ENCODE measurements at regions not wholly inside any gene's neighbourhood (a gene's known extent, or its start where the extent isn't known, plus 50 kb on each side); places are given as distances from the start of the nearest gene placed in this dataset.

DNA sequence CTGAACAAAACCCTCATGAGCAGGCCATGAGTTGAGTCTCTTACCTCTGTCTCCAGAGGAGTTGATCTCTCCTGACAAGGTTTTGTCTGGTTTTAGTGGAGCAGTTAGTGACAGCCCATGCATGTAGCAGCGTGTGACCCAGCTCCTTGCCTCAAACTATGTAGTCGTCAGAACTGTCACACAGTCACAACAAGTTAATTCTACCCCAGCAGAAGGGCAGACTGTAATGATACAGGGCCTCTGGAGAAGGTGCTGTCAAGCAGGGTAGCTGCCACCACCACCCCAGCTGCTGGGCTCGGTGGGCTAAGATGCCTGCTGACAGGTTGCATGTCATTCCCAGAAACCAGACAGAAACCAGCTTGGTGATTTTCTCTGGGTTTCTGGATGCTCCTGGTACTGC lies 194.5 kb downstream of the PSAT1 start:
- DNase-seq (ENCODE audit: low read depth in 1 of 2, low spot score in 1 of 2) = no peak

DNA sequence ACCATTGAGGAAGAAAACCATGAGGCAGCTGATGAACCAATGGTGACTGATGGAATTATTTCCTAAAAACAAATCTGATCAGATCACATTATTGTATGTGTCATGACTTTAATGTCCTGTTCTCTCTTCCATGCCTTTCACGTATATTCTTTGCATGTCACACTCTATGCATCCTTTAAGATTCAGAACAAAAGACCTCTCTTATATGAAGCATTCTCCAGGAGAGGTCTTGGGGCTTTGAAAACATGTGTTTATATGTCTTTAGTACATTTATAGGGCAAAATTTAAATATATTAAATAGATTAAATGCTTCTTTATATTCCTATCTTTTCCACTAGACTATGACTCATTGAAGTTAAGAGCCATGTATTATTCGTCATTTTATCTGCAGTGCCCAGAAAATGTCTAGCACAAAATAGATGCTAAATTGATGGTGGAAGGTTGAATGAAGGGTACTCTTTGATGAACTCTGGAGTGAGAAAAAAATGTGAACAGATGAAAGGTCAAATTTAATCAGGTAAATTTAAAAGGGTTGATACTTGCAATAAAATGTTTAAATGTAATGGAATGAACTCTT lies 196.3 kb downstream of the PSAT1 start:
- DNase-seq (ENCODE audit: low read depth in 1 of 2, low spot score in 1 of 2) = no peak

DNA sequence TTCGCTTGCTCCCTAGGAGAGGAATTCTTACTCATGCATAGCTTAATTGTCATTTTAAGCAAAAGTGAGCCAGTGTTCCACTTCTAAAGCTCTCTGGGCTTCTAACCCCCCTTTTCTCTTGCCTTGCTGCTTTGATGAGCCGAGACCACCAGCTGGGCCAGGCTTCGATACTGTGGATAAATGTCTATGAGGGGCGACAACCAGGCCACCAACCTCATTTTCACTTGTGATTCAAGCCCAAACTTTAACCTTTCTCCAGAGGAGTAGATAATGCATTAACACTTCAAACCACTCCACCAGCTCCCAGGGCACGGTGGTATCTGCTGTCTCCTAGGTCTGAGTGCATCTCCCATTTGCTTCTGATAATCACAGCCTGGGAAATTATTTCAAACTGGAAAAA lies 205.6 kb downstream of the PSAT1 start:
- no peak for DNase-seq (ENCODE audit: low read depth in 1 of 2, low spot score in 1 of 2)

DNA sequence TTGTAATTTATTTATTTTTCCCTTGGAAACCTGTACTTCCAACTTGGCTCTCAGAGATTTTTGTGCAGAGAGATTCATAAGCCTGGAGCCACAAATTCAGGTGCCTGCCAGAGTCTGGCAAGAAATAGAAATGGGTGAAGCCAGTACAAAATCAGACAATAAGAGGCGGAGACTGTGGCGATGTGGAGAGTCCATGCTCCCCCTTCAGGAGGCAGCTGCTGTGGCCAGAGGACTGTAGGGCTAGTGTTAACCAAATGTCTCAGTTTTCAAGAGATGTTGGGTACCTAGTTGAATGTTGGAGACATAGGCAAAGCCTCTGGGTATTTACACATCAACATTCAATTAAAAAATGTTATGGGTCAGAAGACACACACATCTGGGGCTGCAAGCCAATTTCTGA lies 208.6 kb downstream of the PSAT1 start:
- DNase-seq (ENCODE audit: low read depth in 1 of 2, low spot score in 1 of 2) = no peak

DNA sequence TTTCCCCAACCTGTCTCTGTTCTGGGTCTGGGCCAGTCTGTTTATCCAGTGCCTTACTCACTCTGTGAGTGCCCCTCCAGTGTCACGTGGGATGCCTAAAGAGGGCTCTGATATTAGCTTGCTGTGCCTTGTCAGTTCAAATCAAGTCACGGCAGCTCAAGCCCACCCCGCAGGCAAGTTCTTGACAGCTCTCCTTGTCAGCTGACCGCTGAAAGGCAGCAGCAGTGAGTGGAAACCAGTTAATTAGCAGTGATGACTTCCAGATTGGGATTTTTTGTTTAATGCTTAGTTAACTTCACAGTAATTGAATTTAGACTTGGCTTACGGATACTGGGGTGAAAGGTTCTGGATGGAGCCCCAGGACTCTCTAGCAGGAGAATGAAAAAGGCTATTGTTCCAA lies 210.1 kb downstream of the PSAT1 start:
- no peak for DNase-seq (ENCODE audit: low read depth in 1 of 2, low spot score in 1 of 2)

DNA sequence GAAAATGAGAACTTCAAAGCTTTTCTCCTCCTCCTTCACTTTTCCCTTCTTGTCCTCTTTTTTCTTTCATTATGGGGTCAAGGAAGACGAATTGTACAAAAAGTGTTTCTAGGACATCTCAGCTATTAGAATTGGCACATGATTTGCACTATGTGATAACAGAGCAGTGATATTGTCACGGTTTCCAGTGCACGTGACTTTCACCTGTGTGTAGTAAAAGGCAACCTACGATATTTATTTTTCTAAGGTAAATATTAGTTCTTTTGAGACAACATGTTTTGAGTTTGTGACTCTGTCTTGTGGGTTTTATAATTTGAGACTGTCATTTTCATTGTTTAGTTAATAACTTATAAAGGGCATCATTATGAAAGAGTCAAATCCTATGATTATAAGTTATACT lies 213.1 kb downstream of the PSAT1 start:
- no peak for DNase-seq (ENCODE audit: low read depth in 1 of 2, low spot score in 1 of 2)

DNA sequence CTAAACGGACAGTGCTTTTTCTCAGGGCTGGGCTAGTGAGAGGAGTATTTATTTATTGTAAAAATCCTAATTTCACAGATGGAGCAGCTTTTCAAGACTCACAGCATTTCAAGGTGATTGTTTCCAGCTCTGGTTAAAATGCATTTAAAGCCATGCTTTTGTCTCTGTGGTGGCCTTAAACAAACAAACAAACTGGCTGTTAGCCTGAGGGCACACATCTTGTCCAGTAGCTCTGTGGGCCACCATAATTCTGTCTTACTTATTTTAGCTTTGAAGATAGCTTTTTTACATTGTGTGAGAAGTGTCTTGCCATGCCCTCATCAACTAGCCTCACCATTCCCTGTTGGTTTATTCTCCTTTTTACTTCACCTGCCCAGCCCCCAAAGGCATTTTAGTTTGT lies 218.2 kb downstream of the PSAT1 start:
- DNase-seq (ENCODE audit: low read depth in 1 of 2, low spot score in 1 of 2) = no peak

DNA sequence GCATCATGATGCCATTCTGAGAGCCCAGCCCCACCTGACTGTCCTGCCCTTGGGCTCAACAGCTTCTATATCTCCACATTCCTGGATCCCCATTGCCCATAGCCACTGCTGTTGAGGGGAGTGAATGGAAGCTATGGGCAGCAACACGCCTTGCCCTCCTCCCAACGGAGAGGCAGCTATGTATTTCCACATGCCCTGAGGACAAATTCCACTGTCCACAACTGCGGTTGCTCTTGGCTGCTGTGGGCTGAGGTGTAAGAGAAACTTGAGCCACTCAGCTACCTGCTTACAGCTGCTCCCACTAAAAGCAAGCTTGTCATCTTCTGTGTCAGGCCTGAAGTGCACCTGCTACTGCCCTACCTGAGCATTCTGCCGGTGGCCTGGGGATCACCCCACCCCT lies 222.9 kb downstream of the PSAT1 start:
- DNase-seq (ENCODE audit: low read depth in 1 of 2, low spot score in 1 of 2) = no peak

DNA sequence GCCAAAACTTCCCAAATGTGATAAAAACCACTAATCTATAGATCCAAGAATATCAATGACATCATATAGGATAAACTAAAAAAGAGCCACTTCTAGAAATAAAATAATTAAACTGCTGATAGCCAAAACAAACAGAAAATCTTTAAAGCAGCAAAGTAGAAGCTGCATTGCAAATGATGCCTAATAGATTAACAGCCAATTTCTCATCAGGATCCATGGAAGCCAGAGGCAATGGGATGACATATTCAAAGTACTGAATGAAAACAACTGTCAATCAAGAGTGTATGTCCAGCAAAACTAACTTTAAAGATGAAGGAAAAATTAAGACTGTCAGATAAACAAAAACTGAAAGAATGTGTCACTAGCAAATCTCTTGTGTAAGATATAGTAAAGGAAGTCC lies 224.8 kb downstream of the PSAT1 start:
- no peak for DNase-seq (ENCODE audit: low read depth in 1 of 2, low spot score in 1 of 2)

DNA sequence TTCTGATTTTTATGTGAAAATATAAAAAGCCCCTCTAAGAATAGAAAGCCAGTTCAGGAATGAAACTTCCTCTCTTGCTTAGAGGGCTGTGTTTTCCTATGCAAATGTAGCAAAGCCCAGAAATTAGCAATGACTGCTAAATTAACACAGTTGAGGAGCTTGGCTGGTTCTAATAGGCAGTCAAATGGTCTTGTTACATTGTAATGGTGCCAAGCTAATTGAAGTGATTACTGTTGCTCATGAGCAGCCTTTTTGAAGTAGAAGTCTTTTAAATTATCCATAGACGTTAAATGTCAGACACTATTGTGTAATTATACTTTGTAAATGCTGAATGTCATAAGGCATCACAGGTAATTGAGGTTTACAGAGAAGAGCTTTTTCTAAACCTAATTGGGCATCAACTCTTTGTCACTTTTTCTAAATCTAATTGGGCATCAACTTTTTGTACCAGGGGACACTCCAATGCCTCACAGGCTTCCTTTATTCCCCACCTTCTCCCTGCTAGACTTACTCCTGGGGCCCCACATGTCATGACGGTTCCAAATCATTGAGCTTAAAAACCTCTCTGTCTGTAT lies 229.1 kb downstream of the PSAT1 start:
- DNase-seq (ENCODE audit: low read depth in 1 of 2, low spot score in 1 of 2) = no peak

DNA sequence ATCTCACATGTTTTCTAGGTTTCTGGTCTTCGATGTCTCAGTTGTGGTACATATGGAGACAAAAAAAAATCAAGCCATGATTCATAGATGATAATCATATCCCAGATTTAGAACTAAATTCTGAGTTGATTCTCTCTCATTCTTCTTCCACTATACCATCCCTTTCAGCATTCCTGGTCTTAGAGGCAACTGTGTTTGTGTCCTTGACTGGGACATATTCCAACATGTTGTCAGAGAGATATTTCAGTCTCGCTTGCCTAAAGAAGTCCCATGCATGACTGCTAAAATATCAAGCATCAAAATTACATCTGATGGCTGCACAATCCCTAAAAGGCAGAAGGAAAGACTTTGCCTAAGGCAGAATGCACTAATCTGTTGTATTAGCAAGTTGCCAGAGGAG lies 236.6 kb downstream of the PSAT1 start:
- no peak for DNase-seq (ENCODE audit: low read depth in 1 of 2, low spot score in 1 of 2)

DNA sequence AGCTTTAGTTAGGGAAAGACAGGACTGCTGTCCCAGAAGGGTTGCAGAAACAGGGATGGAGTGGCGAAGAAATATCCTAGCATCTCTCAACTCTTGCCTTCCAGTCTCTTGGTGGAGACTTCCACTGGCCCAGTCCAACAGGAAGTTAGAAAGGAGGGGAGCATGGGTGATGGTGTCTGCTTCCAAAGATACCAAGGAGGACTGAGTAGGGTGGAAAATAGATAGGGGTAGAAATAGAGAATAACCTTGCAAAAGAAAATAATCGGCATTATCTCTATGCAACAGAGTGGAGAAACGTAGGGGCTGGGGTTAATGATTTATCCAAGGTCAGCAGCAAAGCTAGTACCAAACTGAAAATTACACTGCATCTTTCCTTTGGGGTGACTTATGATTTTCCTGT lies 242.3 kb downstream of the PSAT1 start:
- no peak for DNase-seq (ENCODE audit: low read depth in 1 of 2, low spot score in 1 of 2)

DNA sequence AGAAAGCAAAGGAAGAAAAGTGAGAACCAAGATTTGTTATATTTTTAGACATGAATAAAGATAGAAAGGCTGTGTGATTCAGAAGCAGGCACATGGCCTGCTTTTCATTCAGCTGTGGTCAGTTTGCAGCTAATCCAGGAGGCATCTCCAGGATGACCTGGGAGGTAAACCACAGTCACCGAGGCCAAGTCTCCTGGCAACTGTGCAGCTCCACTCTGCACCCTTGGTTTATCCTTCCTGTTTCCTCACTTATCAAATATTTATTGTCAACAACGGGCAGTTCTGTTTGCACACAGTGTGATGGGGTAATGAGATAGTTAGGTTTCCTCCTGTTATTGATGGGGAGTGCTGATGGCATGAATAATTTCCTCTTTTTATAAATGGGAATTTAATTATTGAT lies 243.0 kb downstream of the PSAT1 start:
- no peak for DNase-seq (ENCODE audit: low read depth in 1 of 2, low spot score in 1 of 2)

DNA sequence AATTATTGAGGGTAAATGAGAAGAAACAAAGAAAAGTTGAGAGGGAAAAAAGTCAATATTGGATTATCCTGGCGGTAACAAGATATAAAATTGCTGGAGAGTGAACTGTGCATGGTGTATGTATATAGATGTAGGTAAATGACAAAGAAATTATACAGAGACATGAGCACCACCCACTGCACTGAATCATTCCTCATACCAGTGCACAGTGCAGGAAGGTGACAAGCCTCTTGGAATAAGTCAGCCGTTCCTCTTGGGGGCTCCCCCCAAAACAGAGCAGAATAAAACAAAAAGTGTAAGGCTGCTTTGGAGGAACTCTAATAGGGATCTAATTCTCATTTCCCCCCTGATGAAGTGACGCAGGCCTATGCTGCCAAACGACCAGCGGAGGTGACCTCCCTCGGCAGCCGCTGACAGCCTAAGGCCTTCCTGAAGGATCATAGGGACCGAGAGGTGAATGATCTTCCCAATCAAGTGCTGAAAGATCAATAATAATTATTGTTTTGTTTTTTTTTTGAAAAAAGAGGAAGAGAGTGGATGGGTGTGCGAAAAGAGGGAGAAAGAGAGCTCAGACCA lies 245.0 kb downstream of the PSAT1 start:
- DNase-seq (ENCODE audit: low read depth in 1 of 2, low spot score in 1 of 2) = no peak

DNA sequence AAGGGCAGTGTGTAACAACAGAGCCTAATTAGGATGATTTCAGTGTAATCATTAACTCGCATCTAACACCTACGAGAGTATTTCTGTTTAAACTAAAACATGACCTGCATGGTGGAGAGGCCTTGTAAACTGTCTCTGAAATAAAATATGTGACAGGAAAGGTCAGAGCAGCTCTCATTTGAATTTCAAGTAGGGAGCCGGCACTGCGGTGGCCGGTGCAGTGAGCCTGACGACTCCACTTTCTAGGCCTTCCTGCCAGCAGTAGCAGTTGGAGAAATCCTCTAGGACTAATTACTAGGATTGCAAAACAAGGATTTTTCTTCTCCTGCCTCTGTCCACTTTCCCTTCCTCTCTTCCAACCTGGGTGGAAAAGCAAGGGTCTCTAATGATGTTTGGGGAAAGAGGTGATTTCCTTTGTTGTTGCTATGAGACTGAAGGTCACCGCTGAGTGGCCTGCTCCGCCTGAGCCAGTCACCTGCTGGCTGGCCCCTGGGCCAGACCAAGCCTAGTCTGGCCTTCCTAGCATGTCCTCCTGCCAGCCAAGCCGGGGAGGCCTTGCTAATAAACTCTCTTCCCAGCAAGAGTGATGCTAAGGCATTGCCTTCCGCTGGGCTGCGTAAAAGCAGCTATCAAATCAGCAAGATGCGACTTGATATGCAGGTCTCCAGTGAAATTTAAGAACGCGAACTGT lies 245.7 kb downstream of the PSAT1 start:
- DNase-seq (ENCODE audit: low read depth in 1 of 2, low spot score in 1 of 2) = no peak

DNA sequence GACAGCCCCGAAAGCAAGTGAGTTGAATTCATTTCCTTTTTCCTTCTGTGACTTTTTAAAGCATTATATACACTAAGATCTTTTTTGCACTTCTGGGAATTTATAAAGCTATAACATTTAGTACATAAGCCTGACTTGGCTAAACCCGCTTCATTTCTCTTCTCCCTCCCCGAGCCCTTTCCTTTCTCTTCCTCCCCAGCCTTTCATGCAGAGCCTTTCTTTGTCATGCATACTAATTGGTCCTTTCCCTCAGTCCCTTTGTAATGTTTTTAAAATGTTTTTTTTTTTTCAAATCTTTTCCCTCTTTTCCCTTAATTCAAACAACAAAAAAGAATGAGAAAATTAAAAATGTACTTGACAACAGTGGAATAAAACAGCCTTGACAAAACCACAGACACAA lies 246.4 kb downstream of the PSAT1 start:
- no peak for DNase-seq (ENCODE audit: low read depth in 1 of 2, low spot score in 1 of 2)

DNA sequence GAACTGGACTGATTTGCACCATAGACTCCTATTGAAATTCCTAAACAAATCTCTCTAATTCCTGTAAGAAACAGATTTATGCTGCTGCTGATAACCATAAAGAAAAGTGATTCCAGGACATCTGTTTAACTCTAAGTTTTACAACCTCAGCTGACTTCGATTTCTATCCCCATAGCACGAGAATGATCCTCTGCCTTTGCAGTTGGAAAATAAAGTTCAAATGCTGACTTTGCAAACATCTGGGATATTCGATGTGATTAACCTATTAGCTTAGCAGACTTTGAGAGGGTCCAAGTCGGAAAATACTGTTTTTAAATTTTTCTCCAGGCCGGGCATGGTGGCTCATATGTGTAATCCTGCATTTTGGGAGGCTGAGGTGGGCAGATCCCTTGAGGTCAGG lies 247.3 kb downstream of the PSAT1 start:
- DNase-seq (ENCODE audit: low read depth in 1 of 2, low spot score in 1 of 2) = no peak

DNA sequence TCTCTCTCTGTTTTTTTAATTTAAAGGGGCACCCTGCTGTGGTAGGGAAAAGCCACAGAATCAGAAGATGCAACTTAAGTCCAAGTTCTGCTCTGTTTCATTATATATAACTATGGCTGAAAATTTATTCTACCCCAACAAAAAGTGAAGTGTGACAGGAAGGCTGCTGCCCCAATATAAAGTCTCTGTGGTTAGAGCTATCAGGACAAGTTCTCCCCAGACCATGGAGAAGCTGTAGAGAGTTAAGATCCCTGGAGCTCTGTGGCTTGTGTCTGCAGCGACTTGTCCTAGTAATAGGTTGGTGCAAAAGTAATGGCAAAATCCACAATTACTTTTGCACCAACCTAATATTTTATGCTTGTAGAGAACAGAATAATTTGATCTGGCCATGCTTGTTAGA lies 250.9 kb downstream of the PSAT1 start:
- DNase-seq (ENCODE audit: low read depth in 1 of 2, low spot score in 1 of 2) = no peak

DNA sequence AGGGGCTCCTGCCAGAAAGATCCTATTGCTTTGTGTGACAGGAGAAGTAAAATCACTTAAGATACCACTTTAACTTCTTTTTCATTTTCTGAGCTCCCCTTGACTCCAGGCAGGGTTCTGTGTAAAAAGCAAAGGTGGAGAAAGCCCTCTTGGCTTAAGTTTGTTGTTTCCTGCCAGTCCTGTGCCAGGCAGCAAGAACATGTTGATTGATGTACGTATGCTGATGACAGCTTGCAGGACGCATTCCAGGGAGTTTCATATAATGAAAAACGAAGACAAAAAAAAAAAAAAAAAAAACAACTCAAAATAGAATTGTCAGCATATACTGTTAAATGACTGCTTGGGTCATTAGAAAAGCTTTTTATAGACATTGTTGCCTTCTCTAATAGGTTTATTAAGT lies 251.7 kb downstream of the PSAT1 start:
- no peak for DNase-seq (ENCODE audit: low read depth in 1 of 2, low spot score in 1 of 2)

DNA sequence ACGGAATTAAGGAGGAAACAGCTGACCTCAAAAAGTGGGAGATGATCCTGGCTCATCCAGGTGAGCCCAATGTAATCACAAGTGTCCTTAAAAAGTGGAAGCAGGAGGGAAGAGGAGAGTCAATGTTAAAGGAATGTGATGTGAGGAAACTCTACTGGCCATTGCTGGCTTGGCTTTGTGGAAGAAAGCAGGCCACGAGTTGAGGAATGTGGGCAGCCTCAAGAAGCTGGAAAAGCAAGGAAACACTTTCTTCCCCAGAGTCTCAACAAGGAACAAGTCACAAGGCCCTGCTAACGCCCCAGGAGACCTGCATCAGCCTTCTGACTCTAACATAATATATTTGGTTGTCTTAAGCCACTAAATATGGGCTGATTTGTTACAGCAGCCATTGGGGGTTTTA lies 252.8 kb downstream of the PSAT1 start:
- no peak for DNase-seq (ENCODE audit: low read depth in 1 of 2, low spot score in 1 of 2)

DNA sequence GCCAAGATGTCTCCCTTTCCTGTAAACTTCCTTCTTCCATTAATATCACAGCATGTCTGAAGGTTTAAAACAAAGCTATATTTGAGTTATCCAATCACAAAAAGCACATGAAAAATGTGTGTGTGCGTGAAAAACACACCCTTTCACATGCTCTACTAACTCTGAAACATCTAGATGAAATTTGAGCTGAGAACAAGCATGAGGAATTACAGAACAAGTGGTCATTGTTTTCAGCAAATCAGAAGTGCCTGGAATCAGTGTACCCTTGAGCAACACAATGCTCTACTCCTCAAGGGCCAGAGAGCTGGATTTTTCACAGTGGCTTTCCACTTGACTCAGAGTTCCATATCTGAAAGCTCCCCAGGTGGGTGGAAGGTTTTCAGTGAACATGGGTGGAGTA lies 255.9 kb downstream of the PSAT1 start:
- no peak for DNase-seq (ENCODE audit: low read depth in 1 of 2, low spot score in 1 of 2)

DNA sequence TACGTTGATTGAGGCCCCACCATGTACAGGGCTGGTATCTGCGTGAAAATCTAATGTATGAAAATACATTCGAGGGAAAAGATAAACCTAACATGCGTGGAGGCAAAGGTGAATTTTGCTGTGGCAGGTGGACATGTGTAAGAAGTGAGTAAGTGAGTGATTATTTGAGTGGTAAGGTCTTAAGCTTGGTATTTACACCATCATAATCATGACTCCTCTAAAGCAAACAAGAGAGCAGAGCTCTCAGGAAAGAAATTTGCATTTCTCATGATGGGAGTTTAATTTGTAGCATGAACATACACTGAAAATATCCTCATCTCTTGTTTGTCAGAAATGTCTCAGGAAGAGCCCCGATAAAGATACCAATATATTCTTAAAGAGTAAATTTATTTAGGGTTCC lies 260.6 kb downstream of the PSAT1 start:
- DNase-seq (ENCODE audit: low read depth in 1 of 2, low spot score in 1 of 2) = no peak

DNA sequence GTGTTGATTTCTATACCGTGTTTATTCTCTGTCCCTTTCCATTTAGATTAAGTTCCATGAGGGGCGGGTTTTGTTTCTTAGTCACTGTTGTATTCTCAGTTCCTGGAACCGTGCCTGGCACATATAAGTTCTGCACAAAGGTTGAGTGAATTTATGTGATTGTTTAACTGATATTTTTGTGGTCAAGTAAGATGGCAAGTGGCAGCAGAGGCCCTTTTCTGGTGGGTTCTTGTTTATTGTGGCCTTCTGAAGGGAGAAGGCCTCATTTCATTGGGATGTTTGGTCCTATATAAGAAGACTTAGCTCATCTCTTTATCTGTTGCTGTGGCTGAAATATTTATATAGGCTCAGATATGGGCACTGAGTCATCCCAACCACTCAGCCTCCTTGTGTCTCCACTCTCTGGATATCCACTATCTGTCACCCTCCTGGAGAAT lies 262.5 kb downstream of the PSAT1 start:
- no peak for DNase-seq (ENCODE audit: low read depth in 1 of 2, low spot score in 1 of 2)

Data from activated T-helper 1 cell treated with anti-CD3 and anti-CD28 coated beads, Interleukin-2, amount 50 U/mL, for 16 hours (primary cell).